ENCODE measurements at regions not wholly inside any gene's neighbourhood (a gene's known extent, or its start where the extent isn't known, plus 50 kb on each side); places are given as distances from the start of the nearest gene placed in this dataset.

DNA sequence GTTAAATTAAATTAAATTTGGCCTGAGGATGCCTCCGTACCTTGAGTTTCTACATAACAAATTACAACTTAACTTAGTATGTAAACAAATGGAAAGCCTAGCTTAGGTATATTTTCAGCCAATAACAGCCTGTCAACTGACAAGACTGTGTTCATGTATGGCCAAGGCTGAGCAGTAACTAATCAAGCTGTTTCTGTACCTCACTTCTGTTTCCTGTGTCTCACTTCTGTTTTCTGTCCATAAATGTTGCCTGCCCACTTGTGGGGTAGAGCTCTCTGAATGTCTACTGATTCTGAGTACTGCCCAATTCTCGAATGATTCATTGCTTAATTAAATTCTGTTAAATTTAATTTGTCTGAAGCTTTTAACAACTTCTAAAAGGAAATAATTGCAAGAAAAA, 445.2 kb downstream of the PCDH11X start:
- no peak overlapping the region for H3K27ac ChIP-seq (ENCODE audit: insufficient read depth, low read depth, low read length)
- H3K4me1 ChIP-seq (ENCODE audit: control insufficient read depth, extremely low read depth, insufficient read depth, low read length) = no peaks in the 10 kb centered on the region
- ChIA-PET CTCF (no interaction called here), POLR2A (no interaction called here)
- H3K9ac ChIP-seq (replicated peaks; ENCODE audit: extremely low read depth, insufficient read depth, low read length) = no peak overlapping the region
- TF ChIP-seq JUN (IDR thresholded peaks at IDR 0.05; ENCODE audit: borderline replicate concordance, insufficient read depth, insufficient read length, low read depth) = no peak
- TF ChIP-seq, protein P1, sequence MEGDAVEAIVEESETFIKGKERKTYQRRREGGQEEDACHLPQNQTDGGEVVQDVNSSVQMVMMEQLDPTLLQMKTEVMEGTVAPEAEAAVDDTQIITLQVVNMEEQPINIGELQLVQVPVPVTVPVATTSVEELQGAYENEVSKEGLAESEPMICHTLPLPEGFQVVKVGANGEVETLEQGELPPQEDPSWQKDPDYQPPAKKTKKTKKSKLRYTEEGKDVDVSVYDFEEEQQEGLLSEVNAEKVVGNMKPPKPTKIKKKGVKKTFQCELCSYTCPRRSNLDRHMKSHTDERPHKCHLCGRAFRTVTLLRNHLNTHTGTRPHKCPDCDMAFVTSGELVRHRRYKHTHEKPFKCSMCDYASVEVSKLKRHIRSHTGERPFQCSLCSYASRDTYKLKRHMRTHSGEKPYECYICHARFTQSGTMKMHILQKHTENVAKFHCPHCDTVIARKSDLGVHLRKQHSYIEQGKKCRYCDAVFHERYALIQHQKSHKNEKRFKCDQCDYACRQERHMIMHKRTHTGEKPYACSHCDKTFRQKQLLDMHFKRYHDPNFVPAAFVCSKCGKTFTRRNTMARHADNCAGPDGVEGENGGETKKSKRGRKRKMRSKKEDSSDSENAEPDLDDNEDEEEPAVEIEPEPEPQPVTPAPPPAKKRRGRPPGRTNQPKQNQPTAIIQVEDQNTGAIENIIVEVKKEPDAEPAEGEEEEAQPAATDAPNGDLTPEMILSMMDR (IDR thresholded peaks at IDR 0.05; ENCODE audit: extremely low read depth in 1 of 2, insufficient read depth in 1 of 2, low read depth in 1 of 2, low read length in 2 of 2) = no peak
- TF ChIP-seq GATA2 (IDR thresholded peaks at IDR 0.05; ENCODE audit: insufficient read depth, insufficient read length, low read depth, low read length) = no peak
- no peak for TF ChIP-seq EZH2 (IDR thresholded peaks at IDR 0.05; ENCODE audit: borderline replicate concordance, low read depth, low read length, severe bottlenecking)
- FAIRE-seq (no peak), DNase-seq (ENCODE audit: low read depth, low spot score) (no peak)
- H3K36me3 ChIP-seq (ENCODE audit: control insufficient read depth in 2 of 2, extremely low read depth in 1 of 2, insufficient read depth in 2 of 2, low read length in 2 of 2) = no peaks in the 10 kb centered on the region
- H3K4me2 ChIP-seq (ENCODE audit: insufficient read depth, low read length) = no peak overlapping the region
- H3K9me3 ChIP-seq (replicated peaks; ENCODE audit: control insufficient read depth, insufficient read depth, low read length) = no peaks in the 10 kb centered on the region
- no peaks in the 10 kb centered on the region for H4K20me1 ChIP-seq (replicated peaks; ENCODE audit: control insufficient read depth, extremely low read depth, insufficient read depth, low read length)
- H3K9me1 ChIP-seq (replicated peaks; ENCODE audit: control insufficient read depth, extremely low read depth, insufficient read depth, low read length) = no peaks in the 10 kb centered on the region
- intact Hi-C loops (cut with micrococcal nuclease) (no loop called here), dilution Hi-C loops (cut with MboI; ENCODE audit: extremely low pct_ligation_motif_present, low sequenced_read_pairs) (no loop called here)
- no peak overlapping the region for H2AFZ ChIP-seq (ENCODE audit: low read depth, low read length)
- no TSS peak for BruUV-seq (replicated peaks)
- no peak overlapping the region for H3K4me3 ChIP-seq (replicated peaks in 1 of 3; ENCODE audit: insufficient read depth in 1 of 3, low read depth in 1 of 3, low read length in 3 of 3)
- H3K79me2 ChIP-seq (ENCODE audit: control insufficient read depth, insufficient read depth, low read length) = no peaks in the 10 kb centered on the region
- no peaks in the 10 kb centered on the region for H3K27me3 ChIP-seq (ENCODE audit: control insufficient read depth in 2 of 2, insufficient read depth in 2 of 2, low read length in 2 of 2)

DNA sequence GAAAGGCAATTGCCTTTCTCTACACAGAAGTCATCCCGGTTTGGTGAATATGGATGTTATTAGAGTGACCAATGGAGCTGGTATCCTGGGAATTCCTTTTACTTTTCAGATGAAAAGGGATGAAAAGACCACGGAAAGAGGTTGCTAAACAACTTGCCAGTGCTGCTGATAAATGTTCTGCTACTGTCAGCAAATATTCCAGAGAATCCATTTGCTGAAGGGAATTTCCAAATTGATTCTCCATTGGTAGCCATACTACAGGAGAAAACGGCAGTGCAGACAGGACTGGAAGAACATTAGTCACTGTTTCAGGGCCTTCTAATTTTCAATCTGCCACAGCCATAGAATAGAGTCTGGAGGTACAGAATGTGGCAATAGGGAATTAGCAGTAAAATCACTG, 451.5 kb downstream of the PCDH11X start:
- dilution Hi-C loops (cut with MboI; ENCODE audit: extremely low pct_ligation_motif_present, low sequenced_read_pairs) = no loop called here
- Histone ChIP-seq H3K9me1 (replicated peaks; ENCODE audit: control insufficient read depth, extremely low read depth, insufficient read depth, low read length) (no peaks in the 10 kb centered on the region), H3K79me2 (ENCODE audit: control insufficient read depth, insufficient read depth, low read length) (no peaks in the 10 kb centered on the region), H2AFZ (ENCODE audit: low read depth, low read length) (no peak overlapping the region), H3K9ac (replicated peaks; ENCODE audit: extremely low read depth, insufficient read depth, low read length) (no peak overlapping the region), H3K36me3 (ENCODE audit: control insufficient read depth in 2 of 2, extremely low read depth in 1 of 2, insufficient read depth in 2 of 2, low read length in 2 of 2) (no peaks in the 10 kb centered on the region), H3K9me3 (replicated peaks; ENCODE audit: control insufficient read depth, insufficient read depth, low read length) (no peaks in the 10 kb centered on the region), H3K4me2 (ENCODE audit: insufficient read depth, low read length) (no peak overlapping the region), H4K20me1 (replicated peaks; ENCODE audit: control insufficient read depth, extremely low read depth, insufficient read depth, low read length) (no peaks in the 10 kb centered on the region), H3K4me1 (ENCODE audit: control insufficient read depth, extremely low read depth, insufficient read depth, low read length) (no peaks in the 10 kb centered on the region), H3K27ac (ENCODE audit: insufficient read depth, low read depth, low read length) (no peak overlapping the region), H3K4me3 (replicated peaks in 1 of 3; ENCODE audit: insufficient read depth in 1 of 3, low read depth in 1 of 3, low read length in 3 of 3) (no peak overlapping the region), H3K27me3 (ENCODE audit: control insufficient read depth in 2 of 2, insufficient read depth in 2 of 2, low read length in 2 of 2) (no peaks in the 10 kb centered on the region)
- ChIA-PET CTCF (no interaction called here), POLR2A (no interaction called here)
- DNase-seq (ENCODE audit: low read depth, low spot score) (no peak), FAIRE-seq (no peak)
- TF ChIP-seq, protein P1 (IDR thresholded peaks at IDR 0.05; ENCODE audit: extremely low read depth in 1 of 2, insufficient read depth in 1 of 2, low read depth in 1 of 2, low read length in 2 of 2) = no peak
- TF ChIP-seq GATA2 (IDR thresholded peaks at IDR 0.05; ENCODE audit: insufficient read depth, insufficient read length, low read depth, low read length) (no peak), POLR2A (IDR thresholded peaks at IDR 0.05; ENCODE audit: low read depth, low read length) (no peak), FOS (IDR thresholded peaks at IDR 0.05; ENCODE audit: borderline replicate concordance, insufficient read depth, low read length) (no peak), MYC (IDR thresholded peaks at IDR 0.05; ENCODE audit: low read depth, low read length) (no peak), JUN (IDR thresholded peaks at IDR 0.05; ENCODE audit: borderline replicate concordance, insufficient read depth, insufficient read length, low read depth) (no peak), EZH2 (IDR thresholded peaks at IDR 0.05; ENCODE audit: borderline replicate concordance, low read depth, low read length, severe bottlenecking) (no peak), POLR2AphosphoS5 (IDR thresholded peaks at IDR 0.05; ENCODE audit: insufficient read depth, low read depth, low read length) (no peak)
- TF ChIP-seq, protein P2, sequence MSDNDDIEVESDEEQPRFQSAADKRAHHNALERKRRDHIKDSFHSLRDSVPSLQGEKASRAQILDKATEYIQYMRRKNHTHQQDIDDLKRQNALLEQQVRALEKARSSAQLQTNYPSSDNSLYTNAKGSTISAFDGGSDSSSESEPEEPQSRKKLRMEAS (IDR thresholded peaks at IDR 0.05; ENCODE audit: insufficient read depth, insufficient read length) = no peak
- intact Hi-C loops (cut with micrococcal nuclease) = no loop called here
- no TSS peak for BruUV-seq (replicated peaks)

Data from endothelial cell of umbilical vein (primary cell).